ENCODE measurements at regions not wholly inside any gene's neighbourhood (a gene's known extent, or its start where the extent isn't known, plus 50 kb on each side); places are given as distances from the start of the nearest gene placed in this dataset.

GRCh38 chr18:38237796-38238195 lies 672.2 kb upstream of the CELF4 start:
- no peak for TF ChIP-seq GABPA (IDR thresholded peaks at IDR 0.05 in 1 of 2, conservative IDR thresholded peaks at IDR 0.05 in 1 of 2)
- no peak for TF ChIP-seq JUND (IDR thresholded peaks at IDR 0.05)
- no peak for TF ChIP-seq HNF4A (conservative IDR thresholded peaks at IDR 0.05)
- TF ChIP-seq RXRA (IDR thresholded peaks at IDR 0.05) = no peak
- no peak for TF ChIP-seq FOXA1 (IDR thresholded peaks at IDR 0.05)
- TF ChIP-seq FOXA2 (IDR thresholded peaks at IDR 0.05) = no peak
- no peak for TF ChIP-seq EGR1 (IDR thresholded peaks at IDR 0.05; ENCODE audit: low read depth in 2 of 2)
- TF ChIP-seq, protein P1, sequence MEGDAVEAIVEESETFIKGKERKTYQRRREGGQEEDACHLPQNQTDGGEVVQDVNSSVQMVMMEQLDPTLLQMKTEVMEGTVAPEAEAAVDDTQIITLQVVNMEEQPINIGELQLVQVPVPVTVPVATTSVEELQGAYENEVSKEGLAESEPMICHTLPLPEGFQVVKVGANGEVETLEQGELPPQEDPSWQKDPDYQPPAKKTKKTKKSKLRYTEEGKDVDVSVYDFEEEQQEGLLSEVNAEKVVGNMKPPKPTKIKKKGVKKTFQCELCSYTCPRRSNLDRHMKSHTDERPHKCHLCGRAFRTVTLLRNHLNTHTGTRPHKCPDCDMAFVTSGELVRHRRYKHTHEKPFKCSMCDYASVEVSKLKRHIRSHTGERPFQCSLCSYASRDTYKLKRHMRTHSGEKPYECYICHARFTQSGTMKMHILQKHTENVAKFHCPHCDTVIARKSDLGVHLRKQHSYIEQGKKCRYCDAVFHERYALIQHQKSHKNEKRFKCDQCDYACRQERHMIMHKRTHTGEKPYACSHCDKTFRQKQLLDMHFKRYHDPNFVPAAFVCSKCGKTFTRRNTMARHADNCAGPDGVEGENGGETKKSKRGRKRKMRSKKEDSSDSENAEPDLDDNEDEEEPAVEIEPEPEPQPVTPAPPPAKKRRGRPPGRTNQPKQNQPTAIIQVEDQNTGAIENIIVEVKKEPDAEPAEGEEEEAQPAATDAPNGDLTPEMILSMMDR (IDR thresholded peaks at IDR 0.05; ENCODE audit: low read depth, low read length, missing input control) = no peak
- DNase-seq (ENCODE audit: low spot score) = no peak
- H3K9me3 ChIP-seq (ENCODE audit: control insufficient read depth in 4 of 4, low read length in 3 of 4) = no peaks in the 10 kb centered on the region

GRCh38 chr18:38221476-38222100 lies 656.0 kb upstream of the CELF4 start:
- no peaks in the 10 kb centered on the region for H3K27me3 ChIP-seq (ENCODE audit: control insufficient read depth in 4 of 4, insufficient read depth in 4 of 4, low read length in 3 of 4)
- no peaks in the 10 kb centered on the region for H3K4me1 ChIP-seq (ENCODE audit: control insufficient read depth in 4 of 4, insufficient read depth in 4 of 4, low read length in 3 of 4)
- TF ChIP-seq RAD21 (IDR thresholded peaks at IDR 0.05) = no peak
- no peak for TF ChIP-seq EGR1 (IDR thresholded peaks at IDR 0.05; ENCODE audit: low read depth in 2 of 2)
- no peak for TF ChIP-seq YY1 (IDR thresholded peaks at IDR 0.05)
- TF ChIP-seq, protein P2, sequence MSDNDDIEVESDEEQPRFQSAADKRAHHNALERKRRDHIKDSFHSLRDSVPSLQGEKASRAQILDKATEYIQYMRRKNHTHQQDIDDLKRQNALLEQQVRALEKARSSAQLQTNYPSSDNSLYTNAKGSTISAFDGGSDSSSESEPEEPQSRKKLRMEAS (IDR thresholded peaks at IDR 0.05) = no peak
- TF ChIP-seq SP1 (IDR thresholded peaks at IDR 0.05) = no peak
- TF ChIP-seq HNF4G (IDR thresholded peaks at IDR 0.05) = no peak
- no peak for TF ChIP-seq NR2F2 (IDR thresholded peaks at IDR 0.05)
- H3K9ac ChIP-seq (ENCODE audit: low read depth in 1 of 2, low read length in 2 of 2) = no peak overlapping the region
- no peak overlapping the region for H3K27ac ChIP-seq (ENCODE audit: low read depth in 1 of 2, low read length in 2 of 2)
- no peak overlapping the region for H3K4me3 ChIP-seq (ENCODE audit: low read depth in 1 of 3, low read length in 3 of 3)
- no peaks in the 10 kb centered on the region for H3K36me3 ChIP-seq (ENCODE audit: control insufficient read depth in 4 of 4, insufficient read depth in 3 of 4, low read depth in 1 of 4, low read length in 3 of 4)
- no peak for DNase-seq (ENCODE audit: low spot score)
- WGBS = 80% methylated on average over 7 of the region's 7 CpGs
- H3K9me3 ChIP-seq (ENCODE audit: control insufficient read depth in 4 of 4, low read length in 3 of 4) = no peaks in the 10 kb centered on the region

More at GRCh38 chr18:38237796-38238195, 672.2 kb upstream of the CELF4 start:
- 82% methylated on average over 1 of the region's 1 CpG for WGBS
- H3K27me3 ChIP-seq (ENCODE audit: control insufficient read depth in 4 of 4, insufficient read depth in 4 of 4, low read length in 3 of 4) = no peaks in the 10 kb centered on the region
- H3K4me3 ChIP-seq (ENCODE audit: low read depth in 1 of 3, low read length in 3 of 3) = no peak overlapping the region
- no peak overlapping the region for H3K27ac ChIP-seq (ENCODE audit: low read depth in 1 of 2, low read length in 2 of 2)
- H3K9ac ChIP-seq (ENCODE audit: low read depth in 1 of 2, low read length in 2 of 2) = no peak overlapping the region
- H3K4me1 ChIP-seq (ENCODE audit: control insufficient read depth in 4 of 4, insufficient read depth in 4 of 4, low read length in 3 of 4) = no peaks in the 10 kb centered on the region
- no peaks in the 10 kb centered on the region for H3K36me3 ChIP-seq (ENCODE audit: control insufficient read depth in 4 of 4, insufficient read depth in 3 of 4, low read depth in 1 of 4, low read length in 3 of 4)

GRCh38 chr18:38198956-38199355 lies 633.4 kb upstream of the CELF4 start:
- H3K27me3 ChIP-seq (ENCODE audit: control insufficient read depth in 4 of 4, insufficient read depth in 4 of 4, low read length in 3 of 4) = no peaks in the 10 kb centered on the region
- WGBS = 37% methylated on average over 1 of the region's 1 CpG

More at GRCh38 chr18:38198956-38199355, 633.4 kb upstream of the CELF4 start:
- Histone ChIP-seq H3K9me3 (ENCODE audit: control insufficient read depth in 4 of 4, low read length in 3 of 4) (no peaks in the 10 kb centered on the region), H3K9ac (ENCODE audit: low read depth in 1 of 2, low read length in 2 of 2) (no peak overlapping the region), H3K27ac (ENCODE audit: low read depth in 1 of 2, low read length in 2 of 2) (no peak overlapping the region), H3K4me3 (ENCODE audit: low read depth in 1 of 3, low read length in 3 of 3) (no peak overlapping the region), H3K4me1 (ENCODE audit: control insufficient read depth in 4 of 4, insufficient read depth in 4 of 4, low read length in 3 of 4) (no peaks in the 10 kb centered on the region), H3K36me3 (ENCODE audit: control insufficient read depth in 4 of 4, insufficient read depth in 3 of 4, low read depth in 1 of 4, low read length in 3 of 4) (no peaks in the 10 kb centered on the region)
- TF ChIP-seq RXRA (IDR thresholded peaks at IDR 0.05) (no peak), RAD21 (IDR thresholded peaks at IDR 0.05) (no peak), EGR1 (IDR thresholded peaks at IDR 0.05; ENCODE audit: low read depth in 2 of 2) (no peak)
- TF ChIP-seq, protein P3, sequence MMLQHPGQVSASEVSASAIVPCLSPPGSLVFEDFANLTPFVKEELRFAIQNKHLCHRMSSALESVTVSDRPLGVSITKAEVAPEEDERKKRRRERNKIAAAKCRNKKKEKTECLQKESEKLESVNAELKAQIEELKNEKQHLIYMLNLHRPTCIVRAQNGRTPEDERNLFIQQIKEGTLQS (IDR thresholded peaks at IDR 0.05) = no peak
- TF ChIP-seq, protein P4, sequence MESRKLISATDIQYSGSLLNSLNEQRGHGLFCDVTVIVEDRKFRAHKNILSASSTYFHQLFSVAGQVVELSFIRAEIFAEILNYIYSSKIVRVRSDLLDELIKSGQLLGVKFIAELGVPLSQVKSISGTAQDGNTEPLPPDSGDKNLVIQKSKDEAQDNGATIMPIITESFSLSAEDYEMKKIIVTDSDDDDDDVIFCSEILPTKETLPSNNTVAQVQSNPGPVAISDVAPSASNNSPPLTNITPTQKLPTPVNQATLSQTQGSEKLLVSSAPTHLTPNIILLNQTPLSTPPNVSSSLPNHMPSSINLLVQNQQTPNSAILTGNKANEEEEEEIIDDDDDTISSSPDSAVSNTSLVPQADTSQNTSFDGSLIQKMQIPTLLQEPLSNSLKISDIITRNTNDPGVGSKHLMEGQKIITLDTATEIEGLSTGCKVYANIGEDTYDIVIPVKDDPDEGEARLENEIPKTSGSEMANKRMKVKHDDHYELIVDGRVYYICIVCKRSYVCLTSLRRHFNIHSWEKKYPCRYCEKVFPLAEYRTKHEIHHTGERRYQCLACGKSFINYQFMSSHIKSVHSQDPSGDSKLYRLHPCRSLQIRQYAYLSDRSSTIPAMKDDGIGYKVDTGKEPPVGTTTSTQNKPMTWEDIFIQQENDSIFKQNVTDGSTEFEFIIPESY (IDR thresholded peaks at IDR 0.05) = no peak
- DNase-seq (ENCODE audit: low spot score) = no peak

Data from liver (tissue), 8 donors.